IMR-90 (cell line): ENCODE measurements at regions not wholly inside any gene's neighbourhood (a gene's known extent, or its start where the extent isn't known, plus 50 kb on each side); places are given as distances from the start of the nearest gene placed in this dataset.

ENCODE experiments used
- ATAC-seq: fragments of 200-7000 bp; cut with Tn5 transposase; 2 replicates; pipeline ENCODE4 v1.9.1; 2020; ENCODE audit warnings: low read depth, mild to moderate bottlenecking, moderate library complexity
- BruUV-seq: library from RNA; stranded (reverse); fragments of 400-500 nt; replicated peaks from 2 replicates; lab custom pipeline; 2021; lab: Mats Ljungman, UMichigan
- CTCF ChIA-PET: fragments of 300-600 bp; formaldehyde crosslinking; extraction: SDS; loops from one replicate; lab custom pipeline; 2021; ENCODE audit warnings: antibody characterized with exemption; lab: Yijun Ruan, JAX
- POLR2A ChIA-PET: fragments of 300-600 bp; sonication (Branson Sonifier 250); formaldehyde crosslinking; loops from one replicate; lab custom pipeline; 2022; ENCODE audit warnings: antibody characterized with exemption; ENCODE audit not compliant: unreplicated experiment; lab: Charles Lee
- DNase-seq: peaks from one replicate; pipeline ENCODE4 v3.0.0; 2013
- H2AFZ ChIP-seq: replicated peaks from 2 replicates; pipeline ENCODE3; 2013; ENCODE audit warnings: low read length, mild to moderate bottlenecking; ENCODE audit not compliant: poor library complexity
- H2AK5ac ChIP-seq: 2 replicates; pipeline ENCODE4 v1.6.1; 2013; ENCODE audit warnings: low read depth, low read length, inconsistent platforms
- H2AK9ac ChIP-seq: replicated peaks from 2 replicates; pipeline ENCODE3; 2013; ENCODE audit warnings: mild to moderate bottlenecking, low read depth, low read length, moderate library complexity; ENCODE audit not compliant: poor library complexity
- H2BK120ac ChIP-seq: 2 replicates; pipeline ENCODE4 v1.6.1; 2013; ENCODE audit warnings: low read depth, low read length, inconsistent platforms
- H2BK15ac ChIP-seq: 3 replicates; pipeline ENCODE4 v1.6.1; 2013; ENCODE audit warnings: low read depth, low read length, inconsistent platforms
- H2BK20ac ChIP-seq: 2 replicates; pipeline ENCODE4 v1.6.1; 2013; ENCODE audit warnings: low read depth, mild to moderate bottlenecking, inconsistent platforms, low read length, moderate library complexity
- H2BK5ac ChIP-seq: 2 replicates; pipeline ENCODE4 v1.6.1; 2013; ENCODE audit warnings: mild to moderate bottlenecking, low read depth, low read length, inconsistent platforms; ENCODE audit not compliant: poor library complexity, severe bottlenecking
- H3K14ac ChIP-seq: replicated peaks from 2 replicates; pipeline ENCODE4 v1.6.1; 2013; ENCODE audit warnings: low read depth, low read length, inconsistent platforms
- H3K18ac ChIP-seq: 2 replicates; pipeline ENCODE4 v1.6.1; 2013; ENCODE audit warnings: low read depth, low read length, control low read depth
- H3K23ac ChIP-seq: 2 replicates; pipeline ENCODE4 v1.6.1; 2013; ENCODE audit warnings: low read depth, low read length, inconsistent platforms
- H3K27ac ChIP-seq: 2 replicates; pipeline ENCODE4 v1.5.1; 2013; ENCODE audit warnings: mild to moderate bottlenecking, control low read depth, low read length; ENCODE audit not compliant: insufficient read depth
- H3K27me3 ChIP-seq: 2 replicates; pipeline ENCODE4 v1.6.1; 2013; ENCODE audit warnings: low read length; ENCODE audit not compliant: control insufficient read depth, insufficient read depth
- H3K36me3 ChIP-seq: 2 replicates; pipeline ENCODE4 v1.6.1; 2013; ENCODE audit warnings: low read length, mixed read lengths; ENCODE audit not compliant: control insufficient read depth, insufficient read depth
- H3K4ac ChIP-seq: 2 replicates; pipeline ENCODE4 v1.6.1; 2013; ENCODE audit warnings: low read depth, low read length, inconsistent platforms
- H3K4me1 ChIP-seq: 2 replicates; pipeline ENCODE4 v1.6.1; 2013; ENCODE audit warnings: low read length, mixed read lengths; ENCODE audit not compliant: control insufficient read depth, insufficient read depth
- H3K4me2 ChIP-seq: 2 replicates; pipeline ENCODE4 v1.6.1; 2013; ENCODE audit warnings: low read depth, mild to moderate bottlenecking, control low read depth, low read length, moderate library complexity
- H3K4me3 ChIP-seq: 2 replicates; pipeline ENCODE4 v1.5.1; 2013; ENCODE audit warnings: low read depth, mild to moderate bottlenecking, control low read depth, low read length, moderate library complexity; ENCODE audit not compliant: insufficient read depth
- H3K56ac ChIP-seq: 2 replicates; pipeline ENCODE4 v1.6.1; 2013; ENCODE audit warnings: low read length, inconsistent platforms; ENCODE audit not compliant: insufficient read depth; ENCODE audit errors: extremely low read depth
- H3K79me1 ChIP-seq, 2 experiments: 2 replicates each; pipeline ENCODE4 v1.6.1; 2013; ENCODE audit warnings: low read length in 2 of 2, inconsistent platforms in 1 of 2, low read depth in 1 of 2
- H3K9ac ChIP-seq: 2 replicates; pipeline ENCODE4 v1.6.1; 2013; ENCODE audit warnings: low read depth, low read length, control low read depth
- H3K9me1 ChIP-seq: 2 replicates; pipeline ENCODE4 v1.6.1; 2013; ENCODE audit warnings: low read length, inconsistent platforms; ENCODE audit not compliant: insufficient read depth
- H3K9me3 ChIP-seq: 2 replicates; pipeline ENCODE4 v1.6.1; 2013; ENCODE audit warnings: low read length; ENCODE audit not compliant: control insufficient read depth, insufficient read depth
- H4K20me1 ChIP-seq: 2 replicates; pipeline ENCODE4 v1.6.1; 2013; ENCODE audit warnings: low read length, inconsistent platforms; ENCODE audit not compliant: insufficient read depth
- H4K5ac ChIP-seq: 2 replicates; pipeline ENCODE4 v1.6.1; 2013; ENCODE audit warnings: mild to moderate bottlenecking, low read depth, low read length, control low read depth
- H4K8ac ChIP-seq, 2 experiments: 2 replicates each; pipeline ENCODE4 v1.6.1; 2013; ENCODE audit warnings: low read depth in 2 of 2, low read length in 2 of 2, control low read depth in 1 of 2, inconsistent platforms in 1 of 2
- H4K91ac ChIP-seq: 2 replicates; pipeline ENCODE4 v1.6.1; 2013; ENCODE audit warnings: low read depth, low read length, inconsistent platforms; ENCODE audit not compliant: insufficient read depth
- BHLHE40 ChIP-seq: fragments of 150-350 bp; IDR thresholded peaks from 2 replicates; pipeline ENCODE4 v1.6.1; 2016; ENCODE audit warnings: mild to moderate bottlenecking, low read depth, low read length
- CHD1 ChIP-seq: IDR thresholded peaks from 2 replicates; pipeline ENCODE4 v1.6.1; 2012; ENCODE audit warnings: low read depth, low read length, improper control_type of control experiment
- FOS ChIP-seq: fragments of 150-350 bp; IDR thresholded peaks from 2 replicates; pipeline ENCODE4 v1.6.1; 2016; ENCODE audit warnings: low read depth, low read length
- MAFK ChIP-seq: IDR thresholded peaks from 2 replicates; pipeline ENCODE4 v1.6.1; 2012; ENCODE audit warnings: low read depth, low read length, improper control_type of control experiment
- MAZ ChIP-seq: IDR thresholded peaks from 2 replicates; pipeline ENCODE4 v1.6.1; 2012; ENCODE audit warnings: low read depth, mild to moderate bottlenecking, low read length, improper control_type of control experiment, moderate library complexity, borderline replicate concordance
- MXI1 ChIP-seq: IDR thresholded peaks from 2 replicates; pipeline ENCODE4 v1.6.1; 2012; ENCODE audit warnings: low read depth, mild to moderate bottlenecking, low read length, moderate library complexity, borderline replicate concordance
- NFE2L2 ChIP-seq: fragments of 150-350 bp; IDR thresholded peaks from 2 replicates; pipeline ENCODE4 v1.6.1; 2016; ENCODE audit warnings: low read depth, mild to moderate bottlenecking, low read length
- POLR2A ChIP-seq: IDR thresholded peaks from 2 replicates; pipeline ENCODE4 v1.6.1; 2012; ENCODE audit warnings: mild to moderate bottlenecking, low read depth, low read length
- RAD21 ChIP-seq: IDR thresholded peaks from 2 replicates; pipeline ENCODE4 v1.6.1; 2012; ENCODE audit warnings: low read length, improper control_type of control experiment
- RFX5 ChIP-seq: IDR thresholded peaks from 2 replicates; pipeline ENCODE4 v1.8.0; 2012; ENCODE audit warnings: low read depth, mild to moderate bottlenecking, low read length, moderate library complexity
- SMC3 ChIP-seq: fragments of 150-350 bp; IDR thresholded peaks from 2 replicates; pipeline ENCODE4 v1.6.1; 2016; ENCODE audit warnings: low read depth, mild to moderate bottlenecking, antibody characterized with exemption, low read length, moderate library complexity
- WGBS, 2 experiments: methylation state at CpG; one replicate each; pipeline versions ENCODE4 v1.1.5 to v1.1.7; 2013; ENCODE audit warnings: missing lambda C conversion rate in 2 of 2; ENCODE audit not compliant: insufficient read length in 1 of 2; ENCODE audit errors: extremely low coverage in 2 of 2; 5-methylcytosine and 5-hydroxymethylcytosine counted together
- dilution Hi-C: fragments of 300-500 bp; cut with HindIII; formaldehyde crosslinking; loops from one replicate; pipeline ENCODE4 v1.14.3; 2018; ENCODE audit warnings: low sequenced_read_pairs; ENCODE audit not compliant: unreplicated experiment
- in situ Hi-C: fragments of 300-500 bp; cut with MboI; formaldehyde crosslinking; loops from 3 replicates; pipeline ENCODE4 v1.14.3; 2019; ENCODE audit warnings: low sequenced_read_pairs, inconsistent platforms, mixed read lengths
- intact Hi-C: fragments of 100-400 bp; cut with micrococcal nuclease; formaldehyde crosslinking; loops from 2 replicates; pipeline ENCODE4 v1.10.0; 2022
- TF ChIP-seq, protein P1 (sequence below): conservative IDR thresholded peaks from 2 replicates; pipeline ENCODE4 v1.5.1; 2012; ENCODE audit warnings: mild to moderate bottlenecking, low read depth, low read length, improper control_type of control experiment
- TF ChIP-seq, protein P2 (sequence below): fragments of 150-350 bp; IDR thresholded peaks from 2 replicates; pipeline ENCODE4 v1.6.1; 2017; ENCODE audit warnings: mild to moderate bottlenecking, antibody characterized with exemption, low read length, low read depth
- TF ChIP-seq, protein P3 (sequence below): fragments of 150-350 bp; IDR thresholded peaks from 2 replicates; pipeline ENCODE4 v1.6.1; 2016; ENCODE audit warnings: low read depth, mild to moderate bottlenecking, low read length, moderate library complexity, borderline replicate concordance

- DNase-seq: peak; percentile 59
- H3K9me3 ChIP-seq: no peaks in the 10 kb centered on the region
- no peak overlapping the region for H3K23ac ChIP-seq
- intact Hi-C loops (no loop called here), in situ Hi-C loops (no loop called here), dilution Hi-C loops (no loop called here)
- H2BK120ac ChIP-seq: peak overlapping the region; percentile 63
- H3K18ac ChIP-seq: no peak overlapping the region
- H3K79me1 ChIP-seq: no peaks in the 10 kb centered on the region
- WGBS, 2 experiments: no CpG with 5 or more reads among the region's 6 CpGs
- 0 out of 3 replicates have a peak overlapping the region, but pooled peaks have one; percentile 70 for H2BK15ac ChIP-seq
- TF ChIP-seq, protein P1, sequence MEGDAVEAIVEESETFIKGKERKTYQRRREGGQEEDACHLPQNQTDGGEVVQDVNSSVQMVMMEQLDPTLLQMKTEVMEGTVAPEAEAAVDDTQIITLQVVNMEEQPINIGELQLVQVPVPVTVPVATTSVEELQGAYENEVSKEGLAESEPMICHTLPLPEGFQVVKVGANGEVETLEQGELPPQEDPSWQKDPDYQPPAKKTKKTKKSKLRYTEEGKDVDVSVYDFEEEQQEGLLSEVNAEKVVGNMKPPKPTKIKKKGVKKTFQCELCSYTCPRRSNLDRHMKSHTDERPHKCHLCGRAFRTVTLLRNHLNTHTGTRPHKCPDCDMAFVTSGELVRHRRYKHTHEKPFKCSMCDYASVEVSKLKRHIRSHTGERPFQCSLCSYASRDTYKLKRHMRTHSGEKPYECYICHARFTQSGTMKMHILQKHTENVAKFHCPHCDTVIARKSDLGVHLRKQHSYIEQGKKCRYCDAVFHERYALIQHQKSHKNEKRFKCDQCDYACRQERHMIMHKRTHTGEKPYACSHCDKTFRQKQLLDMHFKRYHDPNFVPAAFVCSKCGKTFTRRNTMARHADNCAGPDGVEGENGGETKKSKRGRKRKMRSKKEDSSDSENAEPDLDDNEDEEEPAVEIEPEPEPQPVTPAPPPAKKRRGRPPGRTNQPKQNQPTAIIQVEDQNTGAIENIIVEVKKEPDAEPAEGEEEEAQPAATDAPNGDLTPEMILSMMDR: no peak
- no peak for TF ChIP-seq RAD21
- no peak for TF ChIP-seq BHLHE40
- TF ChIP-seq CHD1: no peak
- no peak for TF ChIP-seq MXI1
- TF ChIP-seq, protein P2, sequence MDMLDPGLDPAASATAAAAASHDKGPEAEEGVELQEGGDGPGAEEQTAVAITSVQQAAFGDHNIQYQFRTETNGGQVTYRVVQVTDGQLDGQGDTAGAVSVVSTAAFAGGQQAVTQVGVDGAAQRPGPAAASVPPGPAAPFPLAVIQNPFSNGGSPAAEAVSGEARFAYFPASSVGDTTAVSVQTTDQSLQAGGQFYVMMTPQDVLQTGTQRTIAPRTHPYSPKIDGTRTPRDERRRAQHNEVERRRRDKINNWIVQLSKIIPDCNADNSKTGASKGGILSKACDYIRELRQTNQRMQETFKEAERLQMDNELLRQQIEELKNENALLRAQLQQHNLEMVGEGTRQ: no peak
- TF ChIP-seq SMC3: no peak
- no peak for TF ChIP-seq MAFK
- TF ChIP-seq MAZ: no peak
- TF ChIP-seq, protein P3, sequence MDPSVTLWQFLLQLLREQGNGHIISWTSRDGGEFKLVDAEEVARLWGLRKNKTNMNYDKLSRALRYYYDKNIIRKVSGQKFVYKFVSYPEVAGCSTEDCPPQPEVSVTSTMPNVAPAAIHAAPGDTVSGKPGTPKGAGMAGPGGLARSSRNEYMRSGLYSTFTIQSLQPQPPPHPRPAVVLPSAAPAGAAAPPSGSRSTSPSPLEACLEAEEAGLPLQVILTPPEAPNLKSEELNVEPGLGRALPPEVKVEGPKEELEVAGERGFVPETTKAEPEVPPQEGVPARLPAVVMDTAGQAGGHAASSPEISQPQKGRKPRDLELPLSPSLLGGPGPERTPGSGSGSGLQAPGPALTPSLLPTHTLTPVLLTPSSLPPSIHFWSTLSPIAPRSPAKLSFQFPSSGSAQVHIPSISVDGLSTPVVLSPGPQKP: no peak
- TF ChIP-seq FOS: no peak
- TF ChIP-seq POLR2A: no peak
- no peak for TF ChIP-seq RFX5
- no peak for TF ChIP-seq NFE2L2
- no peak overlapping the region for H2BK5ac ChIP-seq
- no peak overlapping the region for H3K9ac ChIP-seq
- no peak overlapping the region for H3K56ac ChIP-seq
- no peak overlapping the region for H4K5ac ChIP-seq
- H3K27me3 ChIP-seq: no peaks in the 10 kb centered on the region
- peak overlapping the region; percentile 17; the same call in 1 of the 2 replicates for H4K91ac ChIP-seq
- peaks cover 11% of the 10 kb centered on the region for H3K4me1 ChIP-seq
- ChIA-PET POLR2A (no interaction called here), CTCF (interaction anchor here (0.7 kb wide), 1 partner anchor 81 kb away, joined by 4 read pairs; no protein-coding TSS in a partner anchor)
- peak overlapping the region; percentile 52 to 56; a peak in 1 of 4 replicates for H4K8ac ChIP-seq
- H2BK20ac ChIP-seq: peak overlapping the region; percentile 83; the same call in 1 of the 2 replicates
- peak overlapping the region; percentile 74; the same call in 1 of the 2 replicates for H3K4ac ChIP-seq
- no peaks in the 10 kb centered on the region for H4K20me1 ChIP-seq
- H3K27ac ChIP-seq: peak overlapping the region; percentile 20; the same call in 1 of the 2 replicates
- no peak overlapping the region for H3K14ac ChIP-seq
- H2AK5ac ChIP-seq: peak overlapping the region; percentile 71
- H3K4me2 ChIP-seq: no peak overlapping the region
- no peak overlapping the region for H3K4me3 ChIP-seq
- H3K9me1 ChIP-seq: peaks cover 7% of the 10 kb centered on the region
- H3K36me3 ChIP-seq: no peaks in the 10 kb centered on the region
- no TSS peak for BruUV-seq
- H2AFZ ChIP-seq: no peak overlapping the region
- ATAC-seq: peak; percentile 72
- H2AK9ac ChIP-seq: no peak overlapping the region
Observed at GRCh38 chr6:105753620-105754211, 332.4 kb upstream of the PRDM1 start.
